CD4-positive, alpha-beta T cell treated with Interleukin-15 for 4 hours (primary cell): ENCODE measurements at regions not wholly inside any gene's neighbourhood (a gene's known extent, or its start where the extent isn't known, plus 50 kb on each side); places are given as distances from the start of the nearest gene placed in this dataset.
"Not testable (repeated sequence)": the region's sequence is repeated elsewhere in the genome, so short reads cannot be mapped to it uniquely, and the experiment has no call there.

Source experiments
- DNase-seq: peaks from one replicate; pipeline ENCODE4 v3.0.0-alpha.2; 2020; ENCODE audit warnings: low spot score

DNA sequence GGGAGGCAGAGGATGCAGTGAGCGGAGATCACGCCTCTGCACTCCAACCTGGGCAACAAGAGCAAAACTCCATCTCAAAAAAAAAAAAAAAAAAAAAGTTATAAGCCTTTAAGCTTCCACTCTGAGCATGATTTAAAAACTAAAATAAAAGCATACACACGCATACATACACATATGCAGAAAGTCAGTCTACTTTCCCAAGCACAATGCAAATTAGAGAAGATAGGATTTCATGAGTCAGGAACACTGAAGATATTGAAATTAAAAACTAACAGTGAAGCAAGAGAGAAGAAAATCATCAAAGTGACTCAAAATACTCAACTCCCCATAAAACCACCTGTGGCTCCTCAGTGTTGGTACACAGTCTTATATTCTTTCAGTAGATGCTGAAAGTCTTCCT is 1009.5 kb upstream of the WWC1 start:
- DNase-seq: no peak

GRCh38 chr5:167283691-167284090 is 1007.8 kb upstream of the WWC1 start:
- no peak for DNase-seq

DNA sequence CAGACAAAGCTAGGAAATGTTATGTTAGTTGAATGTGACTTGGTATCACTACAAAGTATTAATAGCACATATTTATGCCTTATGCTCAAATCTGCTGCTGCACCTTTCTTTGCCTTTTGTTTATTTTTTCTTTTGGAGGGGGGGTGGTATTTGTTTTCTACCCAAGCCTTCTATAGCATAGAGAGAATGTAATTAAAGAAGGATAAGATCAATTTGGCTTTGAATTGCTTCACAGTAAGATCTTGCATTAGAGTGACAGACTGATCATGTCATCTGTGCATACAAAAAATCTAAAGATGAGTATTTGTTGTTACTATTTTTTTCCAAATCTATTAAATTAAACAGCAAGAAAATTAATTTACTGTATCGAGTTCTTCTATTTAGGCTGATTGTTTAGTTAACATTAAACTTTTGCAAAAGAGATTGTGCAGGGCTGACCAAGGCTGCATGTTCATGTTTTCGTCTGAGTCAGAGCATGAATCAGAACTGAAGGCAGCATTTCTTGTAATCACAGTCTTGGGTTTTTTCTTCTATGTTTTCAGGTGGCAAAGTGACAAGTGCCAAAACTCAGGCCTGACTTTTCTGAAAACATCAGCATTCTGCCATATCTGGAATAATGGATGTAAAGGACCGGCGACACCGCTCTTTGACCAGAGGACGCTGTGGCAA is 1007.1 kb upstream of the WWC1 start:
- no peak for DNase-seq

DNA sequence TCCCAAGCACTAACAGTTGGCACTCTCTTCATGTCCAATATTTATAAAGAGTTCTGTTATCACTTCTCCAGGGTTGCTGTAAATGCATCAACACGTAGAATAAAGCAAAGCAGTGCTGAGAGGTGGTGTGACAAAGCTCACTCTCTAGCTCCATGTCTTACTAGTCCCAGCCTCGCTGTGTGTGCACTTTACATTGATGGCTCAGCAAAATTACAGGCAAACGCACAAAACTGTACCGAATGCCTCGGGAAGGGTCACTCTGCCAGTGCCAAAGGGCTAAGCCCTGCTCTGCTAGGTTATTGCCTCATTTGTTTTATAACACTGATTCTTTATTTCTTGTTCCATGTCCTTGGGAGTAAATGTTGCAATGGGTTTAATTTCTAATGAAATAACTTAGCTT is 1005.9 kb upstream of the WWC1 start:
- no peak for DNase-seq

GRCh38 chr5:167286891-167287290 is 1004.6 kb upstream of the WWC1 start:
- DNase-seq: no peak

- no peak for DNase-seq
These were observed 1001.0 kb upstream of the WWC1 start for GRCh38 chr5:167290478-167290877.

GRCh38 chr5:167294882-167295680 is 996.4 kb upstream of the WWC1 start:
- DNase-seq: no peak

GRCh38 chr5:167295681-167296005 is 995.8 kb upstream of the WWC1 start:
- DNase-seq: no peak

DNA sequence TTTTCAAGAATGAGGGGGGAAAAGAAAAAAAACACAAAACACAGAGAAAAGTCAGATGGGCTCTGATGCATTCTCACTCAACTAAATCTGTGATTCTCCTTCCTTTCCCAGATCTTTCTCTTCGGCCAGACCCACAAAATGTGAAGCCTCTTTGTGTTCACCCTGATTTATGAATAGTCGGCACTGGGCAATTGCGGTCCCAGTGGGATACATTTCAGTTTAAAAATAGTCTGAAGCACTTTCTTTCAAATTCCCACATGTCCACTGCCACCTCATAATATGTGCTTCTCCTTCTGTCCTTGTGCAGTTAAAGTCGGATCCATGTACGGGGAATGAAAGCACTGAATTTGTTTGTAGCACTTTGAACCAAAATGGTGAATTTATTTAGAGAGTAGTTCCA is 995.4 kb upstream of the WWC1 start:
- no peak for DNase-seq

DNA sequence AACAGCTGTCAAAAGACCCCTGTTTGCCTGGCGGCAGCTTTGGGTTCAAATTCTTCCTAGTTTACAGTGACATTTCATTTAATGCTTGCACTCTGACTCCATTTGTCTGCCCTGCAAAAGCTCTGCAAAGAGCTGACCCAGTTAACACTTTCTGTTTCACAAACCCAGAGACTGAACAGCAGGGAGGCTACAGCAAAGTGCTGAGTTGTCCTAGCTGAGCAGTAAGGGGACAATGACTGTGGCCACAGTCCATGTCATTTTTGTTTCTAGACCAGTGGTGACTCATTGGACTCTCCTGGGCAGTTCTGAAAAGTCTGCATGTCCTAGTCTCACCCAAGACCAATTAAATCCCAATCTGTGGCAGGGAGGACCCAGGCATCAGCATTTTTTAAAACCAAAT is 994.8 kb upstream of the WWC1 start:
- DNase-seq: no peak

- DNase-seq: not testable (repeated sequence)
These were observed 991.6 kb upstream of the WWC1 start for GRCh38 chr5:167299861-167300260.

GRCh38 chr5:167303582-167303981 is 987.9 kb upstream of the WWC1 start:
- no peak for DNase-seq

- DNase-seq: no peak
These were observed 986.5 kb upstream of the WWC1 start for GRCh38 chr5:167304834-167305469.

GRCh38 chr5:167305591-167306213 is 985.7 kb upstream of the WWC1 start:
- no peak for DNase-seq

DNA sequence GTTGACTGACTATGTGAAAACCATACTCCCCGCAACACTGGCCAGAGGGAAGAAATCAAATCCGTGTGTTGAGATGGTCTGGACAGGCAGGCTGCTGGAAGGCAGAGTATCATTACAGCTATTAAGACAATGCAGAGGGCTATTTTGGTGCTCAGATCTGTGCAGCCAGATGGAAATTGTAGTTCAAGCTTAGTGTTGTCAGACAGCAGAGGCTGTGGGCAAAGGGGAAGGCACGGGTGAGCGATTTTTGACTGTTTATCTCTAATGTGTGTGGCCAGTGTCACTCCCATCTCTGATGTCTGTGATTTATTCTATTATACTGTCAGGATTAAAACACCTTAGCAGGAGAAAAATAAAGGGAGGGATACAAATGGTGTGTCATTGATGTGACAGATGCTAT is 984.4 kb upstream of the WWC1 start:
- DNase-seq: no peak

DNA sequence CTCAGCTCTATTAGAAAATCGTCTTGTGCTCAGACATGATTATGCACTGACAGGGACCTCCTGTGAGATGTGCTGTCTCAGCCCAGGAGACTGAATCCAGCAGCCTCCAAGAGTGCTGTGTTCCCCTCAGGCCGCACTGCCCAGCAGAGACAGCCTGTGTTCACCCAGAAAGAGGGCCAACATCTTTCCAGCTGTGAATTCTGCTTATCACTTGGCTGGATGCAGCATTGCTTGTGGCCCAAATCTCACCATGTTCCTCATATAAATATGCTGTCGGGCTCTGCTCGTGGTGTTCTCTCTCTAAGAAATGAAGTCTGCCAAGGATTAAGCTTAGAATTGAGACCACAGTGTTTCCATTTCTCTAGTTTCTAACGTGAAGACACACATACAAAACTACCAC is 983.0 kb upstream of the WWC1 start:
- no peak for DNase-seq

GRCh38 chr5:167309941-167310517 is 981.4 kb upstream of the WWC1 start:
- DNase-seq: no peak

- DNase-seq: no peak
These were observed 980.1 kb upstream of the WWC1 start for GRCh38 chr5:167311340-167311739.

DNA sequence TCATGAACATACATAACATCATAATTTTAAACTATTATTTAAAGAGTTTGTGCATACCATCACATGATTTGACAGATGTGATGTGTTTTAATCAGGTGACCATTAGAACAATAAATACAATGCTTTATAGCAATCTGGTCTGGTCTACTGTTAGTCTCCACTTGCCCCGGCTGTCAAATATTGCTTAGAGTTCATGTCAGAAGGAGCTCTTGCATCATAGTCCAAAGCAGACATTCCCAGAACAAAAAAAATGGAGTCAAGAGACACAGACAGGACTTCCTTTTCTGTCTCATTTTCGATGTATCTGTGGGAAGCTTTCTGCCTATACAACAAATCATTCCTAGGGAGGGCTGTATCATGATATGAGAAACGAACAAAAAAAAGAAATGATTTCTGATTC is 979.2 kb upstream of the WWC1 start:
- DNase-seq: no peak

DNA sequence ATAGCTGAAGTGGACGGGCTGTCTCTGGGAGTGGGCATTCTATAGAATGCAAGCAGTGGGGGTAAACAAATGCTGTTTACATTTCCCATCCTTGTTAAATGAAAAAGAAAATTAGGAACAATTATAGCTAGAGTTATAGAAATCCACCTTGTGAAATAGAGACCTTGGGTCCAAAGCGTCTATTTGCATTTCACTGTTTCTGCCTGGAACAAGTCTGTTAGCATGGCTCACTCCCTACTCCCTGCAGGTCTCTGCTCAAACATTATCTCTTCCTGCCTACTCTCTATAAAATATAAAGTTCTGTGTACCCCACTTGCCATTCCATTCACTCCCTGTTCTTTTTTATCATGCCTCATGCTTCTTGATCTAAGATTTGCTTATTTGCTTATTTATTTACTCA is 975.7 kb upstream of the WWC1 start:
- DNase-seq: no peak

DNA sequence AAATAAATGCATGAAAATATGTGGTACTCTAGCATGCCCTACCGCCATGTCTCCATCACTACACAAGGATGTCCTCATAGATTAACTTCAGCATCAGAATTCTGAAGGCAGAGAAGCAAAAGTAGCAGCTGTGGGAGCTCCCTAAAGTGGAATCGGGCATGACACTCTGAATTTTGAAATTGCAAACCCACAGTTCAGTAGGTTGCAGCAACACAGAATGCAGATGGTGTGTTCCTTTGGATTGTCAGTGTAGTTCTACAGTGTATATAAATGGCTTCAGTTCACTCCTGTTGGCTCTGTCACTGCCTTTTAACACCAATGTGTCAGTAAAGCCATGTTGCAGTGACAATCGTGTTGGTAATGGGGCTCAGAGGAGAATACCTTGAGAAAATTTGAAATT is 973.6 kb upstream of the WWC1 start:
- DNase-seq: no peak

GRCh38 chr5:167319243-167319642 is 972.2 kb upstream of the WWC1 start:
- no peak for DNase-seq

GRCh38 chr5:167320019-167320418 is 971.4 kb upstream of the WWC1 start:
- DNase-seq: no peak
